Nephron (organoid): ENCODE measurements at regions not wholly inside any gene's neighbourhood (a gene's known extent, or its start where the extent isn't known, plus 50 kb on each side); places are given as distances from the start of the nearest gene placed in this dataset.
A peak's percentile ranks its signal among the peaks of the same experiment; 100 is the strongest.

ENCODE experiments used
- H3K27ac Mint-ChIP-seq, 3 experiments: 2 replicates each; pipeline ENCODE4 v1.8.0; 2020; ENCODE audit warnings: mixed read lengths in 3 of 3, mild to moderate bottlenecking in 2 of 3, moderate library complexity in 1 of 3
- H3K27me3 Mint-ChIP-seq: 2 replicates; pipeline ENCODE4 v1.8.0; 2021; ENCODE audit warnings: low read depth, mild to moderate bottlenecking, moderate library complexity, mixed read lengths
- H3K36me3 Mint-ChIP-seq: 2 replicates; pipeline ENCODE4 v1.8.0; 2020; ENCODE audit warnings: low read depth, mixed read lengths
- H3K4me1 Mint-ChIP-seq: 2 replicates; pipeline ENCODE4 v1.8.0; 2020; ENCODE audit warnings: mixed read lengths
- H3K4me3 Mint-ChIP-seq, 3 experiments: 2 replicates each; pipeline ENCODE4 v1.8.0; 2020; ENCODE audit warnings: mild to moderate bottlenecking in 3 of 3, mixed read lengths in 3 of 3, moderate library complexity in 2 of 3
- H3K9me3 Mint-ChIP-seq: 2 replicates; pipeline ENCODE4 v1.8.0; 2020; ENCODE audit warnings: mixed read lengths
- CTCF ChIP-seq, 3 experiments: fragments of 200-600 bp; sonication (generic); IDR thresholded peaks; one replicate each; pipeline ENCODE4 v1.5.0; 2021; ENCODE audit warnings: antibody characterized with exemption in 3 of 3; ENCODE audit not compliant: unreplicated experiment in 3 of 3

- TF ChIP-seq CTCF (IDR thresholded peaks at IDR 0.05; ENCODE audit: unreplicated experiment in 3 of 3) = no peak
- no peaks in the 10 kb centered on the region for H3K9me3 Mint-ChIP-seq
Observed at GRCh38 chr2:52391621-52392020, 1359.7 kb upstream of the NRXN1 start.

GRCh38 chr2:52390651-52391050 lies 1358.7 kb upstream of the NRXN1 start:
- Mint-ChIP-seq H3K4me3 (no peak overlapping the region), H3K27ac (peak overlapping the region in 1 of 3 experiments; percentile 31), H3K9me3 (no peaks in the 10 kb centered on the region), H3K36me3 (no peaks in the 10 kb centered on the region), H3K27me3 (no peaks in the 10 kb centered on the region), H3K4me1 (peaks cover 5% of the 10 kb centered on the region)
- no peak for TF ChIP-seq CTCF (IDR thresholded peaks at IDR 0.05; ENCODE audit: unreplicated experiment in 3 of 3)

More at GRCh38 chr2:52391621-52392020, 1359.7 kb upstream of the NRXN1 start:
- Mint-ChIP-seq H3K36me3 (no peaks in the 10 kb centered on the region), H3K27ac (no peak overlapping the region), H3K27me3 (no peaks in the 10 kb centered on the region), H3K4me3 (no peak overlapping the region), H3K4me1 (peaks cover 3% of the 10 kb centered on the region)

- H3K4me3 Mint-ChIP-seq = no peak overlapping the region
- H3K27me3 Mint-ChIP-seq = no peaks in the 10 kb centered on the region
- H3K36me3 Mint-ChIP-seq = no peaks in the 10 kb centered on the region
- no peak for TF ChIP-seq CTCF (IDR thresholded peaks at IDR 0.05; ENCODE audit: unreplicated experiment in 3 of 3)
- H3K9me3 Mint-ChIP-seq = no peaks in the 10 kb centered on the region
- H3K27ac Mint-ChIP-seq = no peak overlapping the region
- peaks cover 5% of the 10 kb centered on the region for H3K4me1 Mint-ChIP-seq
Observed at GRCh38 chr2:52387937-52388590, 1356.1 kb upstream of the NRXN1 start.

GRCh38 chr2:52386433-52387030 lies 1354.6 kb upstream of the NRXN1 start:
- Mint-ChIP-seq H3K4me3 (no peak overlapping the region), H3K27ac (no peak overlapping the region), H3K9me3 (no peaks in the 10 kb centered on the region), H3K27me3 (no peaks in the 10 kb centered on the region), H3K4me1 (peaks cover 5% of the 10 kb centered on the region), H3K36me3 (no peaks in the 10 kb centered on the region)
- no peak for TF ChIP-seq CTCF (IDR thresholded peaks at IDR 0.05; ENCODE audit: unreplicated experiment in 3 of 3)

GRCh38 chr2:52383541-52383940 lies 1351.6 kb upstream of the NRXN1 start:
- Mint-ChIP-seq H3K27ac (no peak overlapping the region), H3K9me3 (no peaks in the 10 kb centered on the region), H3K27me3 (no peaks in the 10 kb centered on the region), H3K4me1 (peaks cover 5% of the 10 kb centered on the region), H3K36me3 (no peaks in the 10 kb centered on the region), H3K4me3 (no peak overlapping the region)
- TF ChIP-seq CTCF (IDR thresholded peaks at IDR 0.05; ENCODE audit: unreplicated experiment in 3 of 3) = no peak

DNA sequence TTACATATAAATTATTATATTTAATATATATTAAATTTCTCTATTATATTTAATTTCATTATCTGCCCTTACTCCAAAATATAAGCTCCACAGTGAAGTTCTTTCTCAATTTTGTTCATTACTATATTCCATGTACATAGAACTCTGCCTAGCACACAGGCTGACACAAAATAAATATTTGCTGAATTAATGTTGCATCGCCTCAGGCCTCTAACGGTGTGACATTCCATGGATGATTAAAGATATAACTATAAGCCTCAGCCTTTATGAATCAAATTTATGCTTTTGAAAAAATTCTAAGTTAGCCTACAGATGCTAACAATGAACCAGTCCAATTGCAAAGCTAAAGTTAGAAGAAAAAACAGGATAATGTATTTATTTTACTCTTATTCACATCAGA lies 1337.2 kb upstream of the NRXN1 start:
- no peak for TF ChIP-seq CTCF (IDR thresholded peaks at IDR 0.05; ENCODE audit: unreplicated experiment in 3 of 3)
- H3K36me3 Mint-ChIP-seq = no peaks in the 10 kb centered on the region
- no peak overlapping the region for H3K4me3 Mint-ChIP-seq
- no peaks in the 10 kb centered on the region for H3K27me3 Mint-ChIP-seq
- H3K9me3 Mint-ChIP-seq = peaks cover 3% of the 10 kb centered on the region
- H3K27ac Mint-ChIP-seq = no peak overlapping the region
- no peaks in the 10 kb centered on the region for H3K4me1 Mint-ChIP-seq
